RWPE2 (cell line): ENCODE measurements at regions not wholly inside any gene's neighbourhood (a gene's known extent, or its start where the extent isn't known, plus 50 kb on each side); places are given as distances from the start of the nearest gene placed in this dataset.

Experiments used
- ATAC-seq: fragments of 200-7000 bp; cut with Tn5 transposase; 3 replicates; pipeline ENCODE4 v1.9.1; 2021; ENCODE audit warnings: low read depth
- DNase-seq: peaks from one replicate; pipeline ENCODE4 v3.0.0-alpha.2; 2020; ENCODE audit warnings: low spot score
- H3K27ac ChIP-seq: fragments of 450-650 bp; 2 replicates; pipeline ENCODE4 v1.5.1; 2017; ENCODE audit warnings: mild to moderate bottlenecking; ENCODE audit not compliant: poor library complexity, severe bottlenecking
- H3K27me3 ChIP-seq: fragments of 250-450 bp; sonication (Bioruptor Pico); 2 replicates; pipeline ENCODE4 v1.5.1; 2021; ENCODE audit warnings: mild to moderate bottlenecking, moderate library complexity; ENCODE audit not compliant: insufficient read depth, poor library complexity, severe bottlenecking
- H3K36me3 ChIP-seq: fragments of 250-450 bp; sonication (Bioruptor Pico); 2 replicates; pipeline ENCODE4 v1.5.1; 2020; ENCODE audit warnings: low read depth, mild to moderate bottlenecking, moderate library complexity
- H3K4me1 ChIP-seq: fragments of 250-450 bp; sonication (Bioruptor Pico); 2 replicates; pipeline ENCODE4 v1.5.1; 2021; ENCODE audit warnings: mild to moderate bottlenecking, moderate library complexity; ENCODE audit not compliant: insufficient read depth, poor library complexity, severe bottlenecking
- H3K4me3 ChIP-seq: fragments of 250-450 bp; sonication (Bioruptor Pico); 2 replicates; pipeline ENCODE4 v1.5.1; 2021; ENCODE audit warnings: mild to moderate bottlenecking, moderate library complexity; ENCODE audit not compliant: severe bottlenecking
- H3K9me3 ChIP-seq: fragments of 250-450 bp; sonication (Bioruptor Pico); 2 replicates; pipeline ENCODE4 v1.5.1; 2021; ENCODE audit warnings: mild to moderate bottlenecking, moderate library complexity; ENCODE audit not compliant: severe bottlenecking
- CTCF ChIP-seq: fragments of 450-650 bp; IDR thresholded peaks from one replicate; pipeline ENCODE4 v1.5.1; 2017; ENCODE audit warnings: mild to moderate bottlenecking, moderate library complexity; ENCODE audit not compliant: poor library complexity, severe bottlenecking

- Histone ChIP-seq H3K27me3 (no peaks in the 10 kb centered on the region), H3K4me1 (no peaks in the 10 kb centered on the region), H3K9me3 (no peaks in the 10 kb centered on the region), H3K27ac (no peak overlapping the region), H3K36me3 (no peaks in the 10 kb centered on the region), H3K4me3 (no peak overlapping the region)
- TF ChIP-seq CTCF = no peak
- ATAC-seq (no peak), DNase-seq (no peak)
Measured at GRCh38 chr6:73943930-73944652, 248.1 kb downstream of the CD109 start.

- no peak for DNase-seq
- Histone ChIP-seq H3K27ac (no peak overlapping the region), H3K4me1 (no peaks in the 10 kb centered on the region), H3K9me3 (no peaks in the 10 kb centered on the region), H3K36me3 (no peaks in the 10 kb centered on the region), H3K27me3 (no peaks in the 10 kb centered on the region), H3K4me3 (no peak overlapping the region)
- no peak for TF ChIP-seq CTCF
- no peak for ATAC-seq
Measured at GRCh38 chr6:73943411-73943810, 247.4 kb downstream of the CD109 start.

- ATAC-seq = no peak
Measured at GRCh38 chr6:73942592-73943186, 246.7 kb downstream of the CD109 start.

GRCh38 chr6:73941892-73942291, 245.9 kb downstream of the CD109 start:
- DNase-seq = no peak
- H3K4me3 ChIP-seq = no peak overlapping the region
- H3K4me1 ChIP-seq = no peaks in the 10 kb centered on the region
- TF ChIP-seq CTCF = no peak
- H3K9me3 ChIP-seq = no peaks in the 10 kb centered on the region
- ATAC-seq = no peak
- no peaks in the 10 kb centered on the region for H3K36me3 ChIP-seq
- no peak overlapping the region for H3K27ac ChIP-seq
- H3K27me3 ChIP-seq = no peaks in the 10 kb centered on the region

More at GRCh38 chr6:73942592-73943186, 246.7 kb downstream of the CD109 start:
- H3K27me3 ChIP-seq = no peaks in the 10 kb centered on the region
- no peak overlapping the region for H3K27ac ChIP-seq
- H3K9me3 ChIP-seq = no peaks in the 10 kb centered on the region
- DNase-seq = no peak
- peak; percentile 5 for TF ChIP-seq CTCF
- no peaks in the 10 kb centered on the region for H3K4me1 ChIP-seq
- no peaks in the 10 kb centered on the region for H3K36me3 ChIP-seq
- no peak overlapping the region for H3K4me3 ChIP-seq

GRCh38 chr6:73937805-73938204, 241.8 kb downstream of the CD109 start:
- H3K27ac ChIP-seq = no peak overlapping the region
- no peak overlapping the region for H3K4me3 ChIP-seq
- no peak for ATAC-seq
- no peaks in the 10 kb centered on the region for H3K4me1 ChIP-seq
- no peaks in the 10 kb centered on the region for H3K36me3 ChIP-seq
- no peaks in the 10 kb centered on the region for H3K9me3 ChIP-seq
- DNase-seq = no peak
- TF ChIP-seq CTCF = no peak
- no peaks in the 10 kb centered on the region for H3K27me3 ChIP-seq
